Stimulated activated CD4-positive, alpha-beta T cell treated with anti-CD3 and anti-CD28 coated beads, Interleukin-2, amount 100 ng/mL, for 48 hours (primary cell): ENCODE measurements at regions not wholly inside any gene's neighbourhood (a gene's known extent, or its start where the extent isn't known, plus 50 kb on each side); places are given as distances from the start of the nearest gene placed in this dataset.
A peak's percentile ranks its signal among the peaks of the same experiment; 100 is the strongest.
"Not testable (repeated sequence)": the region's sequence is repeated elsewhere in the genome, so short reads cannot be mapped to it uniquely, and the experiment has no call there.

Source experiments
- DNase-seq, 2 donors: peaks; one replicate each; pipeline ENCODE4 v3.0.0-alpha.2; 2020

DNA sequence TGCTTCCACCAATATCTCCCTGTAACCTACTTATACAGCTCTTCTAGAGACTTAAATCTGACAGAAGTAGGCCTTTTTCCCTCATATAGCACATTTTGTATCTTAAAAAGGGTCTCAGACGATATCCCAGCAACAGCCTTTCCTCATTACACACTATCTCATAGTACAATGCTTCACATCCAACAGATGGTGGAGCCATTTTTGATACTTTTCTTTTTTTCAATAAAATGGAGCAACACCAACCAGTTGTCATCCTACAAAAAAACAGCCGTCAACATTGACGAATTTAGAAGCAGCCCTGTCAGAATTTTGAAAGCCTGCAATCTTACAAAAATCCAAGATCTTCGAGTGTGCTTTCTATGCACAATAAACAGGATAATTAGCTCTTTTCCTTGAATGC lies 145.9 kb upstream of the NEBL start:
- DNase-seq = no peak

GRCh38 chr10:21042536-21042935 lies 145.4 kb upstream of the NEBL start:
- no peak for DNase-seq

DNA sequence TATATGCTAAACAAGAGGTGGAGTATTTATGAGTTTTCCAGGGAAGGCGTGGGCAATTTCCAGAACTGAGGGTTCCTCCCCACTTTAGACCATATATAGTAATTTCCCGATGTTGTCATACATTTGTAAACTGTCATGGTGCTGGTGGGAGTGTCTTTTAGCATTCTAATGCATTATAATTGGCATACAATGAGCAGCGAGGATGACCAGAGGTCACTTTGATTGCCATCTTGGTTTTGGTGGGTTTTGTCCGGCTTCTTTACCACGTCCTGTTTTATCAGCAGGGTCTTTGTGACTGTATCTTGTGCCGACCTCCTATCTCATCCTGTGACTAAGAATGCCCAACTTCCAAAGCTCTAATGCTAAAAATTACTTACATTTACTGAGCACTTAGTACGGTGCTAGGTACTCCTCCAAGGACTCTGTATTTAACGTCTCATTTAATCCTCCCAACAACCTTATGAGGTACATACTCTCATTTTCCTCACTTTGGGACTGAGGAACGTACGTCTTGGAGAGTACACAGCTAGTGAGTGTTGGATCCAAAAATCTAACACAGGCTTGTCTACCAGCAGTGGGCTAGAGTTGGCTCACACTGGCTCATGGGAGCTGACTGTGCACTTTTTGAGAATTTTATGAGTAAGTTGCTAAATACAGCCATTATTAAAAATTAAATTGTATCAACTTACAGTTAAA lies 144.8 kb upstream of the NEBL start:
- no peak for DNase-seq

DNA sequence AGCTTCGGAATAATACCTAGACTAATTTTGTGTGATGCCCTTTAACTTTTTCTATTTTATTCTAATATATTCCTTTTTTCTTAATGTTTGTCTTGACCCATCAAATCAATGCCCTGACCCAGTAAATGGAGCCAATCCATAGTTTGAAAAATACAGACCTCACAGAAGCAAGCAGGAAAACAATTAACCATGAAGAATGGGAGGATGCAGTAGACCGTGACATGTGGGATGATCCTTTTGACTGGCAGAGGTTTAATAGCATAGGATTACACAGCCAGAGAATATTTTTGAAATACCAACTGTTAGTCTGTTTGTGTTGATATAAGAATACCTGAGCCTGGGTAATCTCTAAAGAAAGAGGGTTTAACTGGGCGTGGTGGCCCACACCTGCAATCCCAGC lies 142.6 kb upstream of the NEBL start:
- no peak for DNase-seq

GRCh38 chr10:21036757-21037156 lies 139.6 kb upstream of the NEBL start:
- no peak for DNase-seq

DNA sequence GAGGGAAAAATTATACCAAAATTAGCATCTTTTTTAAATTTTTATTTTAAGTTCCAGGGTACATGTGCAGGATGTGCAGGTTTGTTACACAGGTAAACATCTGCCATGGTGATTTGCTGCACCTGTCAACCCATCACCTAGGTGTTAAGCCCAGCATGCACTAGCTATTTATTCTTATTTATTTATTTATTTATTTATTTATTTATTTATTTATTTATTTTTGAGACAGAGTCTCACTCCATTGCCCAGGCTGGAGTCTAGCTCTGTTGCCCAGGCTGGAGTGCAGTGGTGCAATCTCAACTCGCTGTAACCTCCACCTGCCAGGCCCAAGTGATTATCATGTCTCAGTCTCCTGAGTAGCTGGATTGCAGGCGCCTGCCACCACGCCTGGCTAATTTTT lies 137.7 kb upstream of the NEBL start:
- not testable (repeated sequence) for DNase-seq

DNA sequence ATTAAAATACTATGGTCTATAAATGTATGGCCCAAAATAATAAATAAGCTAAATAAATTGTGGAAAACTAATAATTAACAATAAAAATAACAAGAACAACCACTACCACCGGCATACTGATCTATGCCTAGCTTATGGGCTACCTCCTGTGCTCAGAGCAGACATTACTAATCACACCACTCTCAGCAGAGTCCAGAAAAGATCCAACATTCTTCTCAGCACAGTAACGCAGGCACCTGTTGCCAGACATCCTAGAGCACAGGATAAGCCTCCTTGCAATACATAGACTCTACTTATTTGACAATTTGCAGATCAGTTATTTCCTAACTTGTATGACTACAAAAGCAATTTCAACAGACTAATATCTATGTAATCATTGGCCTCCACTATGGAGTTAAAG lies 137.1 kb upstream of the NEBL start:
- DNase-seq = no peak

- DNase-seq = no peak
Observed at GRCh38 chr10:21032587-21033319, 135.6 kb upstream of the NEBL start.

GRCh38 chr10:21031232-21031795 lies 134.2 kb upstream of the NEBL start:
- no peak for DNase-seq

DNA sequence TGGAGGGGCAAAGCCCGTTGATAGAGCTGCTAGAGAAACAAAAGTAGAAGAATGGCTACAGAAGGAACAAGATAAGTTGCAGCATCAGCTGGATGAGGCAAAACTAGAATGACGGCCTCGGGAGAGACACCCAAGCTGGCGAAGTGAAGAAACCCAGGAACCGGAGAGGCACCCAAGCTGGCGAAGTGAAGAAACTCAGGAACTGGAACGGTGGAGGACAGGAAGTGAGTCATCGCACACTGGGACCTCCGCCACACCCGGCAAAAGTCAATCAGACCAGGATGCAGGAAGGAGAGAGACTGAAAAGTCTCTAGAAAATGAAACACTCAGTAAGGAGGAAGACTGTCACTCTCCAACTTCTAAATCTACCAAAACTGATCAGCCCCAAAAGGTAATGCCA lies 133.0 kb upstream of the NEBL start:
- no peak for DNase-seq

GRCh38 chr10:21022821-21023220 lies 125.7 kb upstream of the NEBL start:
- DNase-seq = no peak

GRCh38 chr10:21021843-21022594 lies 124.9 kb upstream of the NEBL start:
- DNase-seq = no peak

DNA sequence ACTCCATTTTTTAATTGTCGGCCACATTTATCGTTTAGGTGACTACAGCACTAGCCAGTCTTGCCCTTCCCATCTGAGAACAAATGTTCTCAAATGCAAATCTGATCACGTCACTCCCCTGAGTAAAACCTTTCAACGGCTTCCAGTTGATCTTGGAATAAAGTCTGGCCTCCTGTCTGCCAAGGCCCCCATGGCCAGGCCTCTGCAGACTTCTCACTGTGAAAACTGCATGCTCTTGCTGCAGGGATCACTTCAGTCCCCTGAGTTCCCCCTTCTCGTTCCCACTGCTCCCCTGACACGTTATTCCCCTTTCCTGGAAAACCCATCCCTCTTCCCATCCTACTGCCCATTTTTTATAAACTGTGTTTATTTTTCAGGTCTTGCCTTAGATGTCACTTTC lies 124.1 kb upstream of the NEBL start:
- no peak for DNase-seq

- DNase-seq = peak; percentile 33 to 36
Observed at GRCh38 chr10:21020545-21020944, 123.4 kb upstream of the NEBL start.

DNA sequence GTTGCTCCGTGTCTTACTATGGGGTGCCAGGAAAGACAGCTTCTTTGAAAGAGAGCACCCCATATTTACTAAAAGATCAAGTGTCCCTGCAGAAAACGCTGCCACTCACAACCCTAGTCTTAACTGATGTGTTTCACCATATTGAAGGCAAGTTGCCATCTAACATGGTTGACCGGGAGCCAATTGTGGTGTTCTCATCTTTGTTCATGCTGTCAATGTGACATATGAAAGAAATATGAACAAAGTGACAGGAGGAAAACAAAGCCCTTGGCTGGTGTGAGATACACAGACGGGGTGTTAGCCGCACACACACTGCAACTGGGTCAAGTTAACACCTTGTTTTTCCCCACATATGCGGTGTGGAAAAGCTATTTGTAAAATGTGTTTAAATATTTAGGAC lies 122.3 kb upstream of the NEBL start:
- DNase-seq = no peak

GRCh38 chr10:21015851-21016250 lies 118.7 kb upstream of the NEBL start:
- no peak for DNase-seq

DNA sequence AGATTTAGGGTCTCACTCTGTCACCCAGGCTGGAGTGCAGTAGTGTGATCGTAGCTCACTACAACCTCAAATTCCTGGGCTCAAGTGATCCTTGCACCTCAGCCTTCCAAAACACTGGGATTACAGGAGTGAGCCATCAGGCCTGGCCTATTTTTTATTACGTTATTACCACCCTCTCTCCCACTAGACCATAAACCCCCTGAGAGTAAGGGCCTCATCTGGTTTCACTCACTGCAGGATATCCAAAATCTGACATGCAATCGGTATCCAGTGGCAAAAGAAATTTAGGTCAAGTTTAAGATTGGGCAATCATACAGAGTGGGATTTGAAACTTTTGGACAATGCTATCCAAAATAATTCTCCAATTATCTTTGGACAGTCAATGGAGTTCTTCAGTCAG lies 117.0 kb upstream of the NEBL start:
- DNase-seq = no peak

- DNase-seq = no peak
Observed at GRCh38 chr10:21011433-21012018, 114.4 kb upstream of the NEBL start.

GRCh38 chr10:21010615-21011014 lies 113.5 kb upstream of the NEBL start:
- no peak for DNase-seq

DNA sequence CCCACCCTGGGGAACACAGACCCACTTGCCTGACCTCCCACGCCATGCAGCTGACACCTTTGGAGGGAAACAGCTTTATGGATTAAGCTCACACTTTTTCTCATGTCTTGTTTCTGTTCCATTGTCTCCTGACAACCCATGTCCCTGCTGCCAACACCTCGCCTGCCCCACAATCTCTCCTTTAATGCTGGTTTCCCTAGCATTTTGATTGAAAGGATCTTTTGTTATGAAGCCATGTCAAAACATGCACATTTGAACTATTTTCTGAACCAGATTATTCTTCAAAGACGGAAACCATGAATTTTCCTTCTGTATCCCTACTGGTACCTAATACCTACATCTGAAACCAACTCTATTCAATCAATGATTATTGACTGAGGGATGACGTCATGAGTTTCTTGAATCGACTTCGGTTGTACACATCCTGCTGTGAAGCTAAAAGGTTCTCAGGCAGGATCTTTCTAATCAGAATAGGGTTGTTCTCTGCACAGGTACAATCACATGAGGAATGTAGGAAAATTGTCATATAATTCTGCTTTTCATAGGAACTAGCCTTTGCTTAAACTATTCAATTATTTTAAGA lies 106.2 kb upstream of the NEBL start:
- no peak for DNase-seq

- no peak for DNase-seq
Observed at GRCh38 chr10:21002091-21002878, 105.2 kb upstream of the NEBL start.

GRCh38 chr10:20999699-21000098 lies 102.6 kb upstream of the NEBL start:
- DNase-seq = no peak
